Transverse colon (tissue), 4 donors: ENCODE measurements at regions not wholly inside any gene's neighbourhood (a gene's known extent, or its start where the extent isn't known, plus 50 kb on each side); places are given as distances from the start of the nearest gene placed in this dataset.

Source experiments
- DNase-seq: peaks from one replicate; pipeline ENCODE4 v3.0.0-alpha.2; 2019
- H3K27ac ChIP-seq, 4 donors: fragments of 200-600 bp; sonication (generic); 2 replicates each; pipeline ENCODE4 v1.5.1; 2016 to 2018; ENCODE audit warnings: inconsistent platforms in 4 of 4
- H3K27me3 ChIP-seq: fragments of 200-600 bp; sonication (generic); 2 replicates; pipeline ENCODE4 v1.5.1; 2017; ENCODE audit warnings: inconsistent platforms
- H3K36me3 ChIP-seq, 4 donors: fragments of 200-600 bp; sonication (generic); 2 replicates each; pipeline ENCODE4 v1.5.1; 2017 to 2019; ENCODE audit warnings: inconsistent platforms in 4 of 4
- H3K4me1 ChIP-seq, 4 donors: fragments of 200-600 bp; sonication (generic); 2 replicates each; pipeline ENCODE4 v1.5.1; 2017 to 2020; ENCODE audit warnings: inconsistent platforms in 4 of 4
- H3K4me3 ChIP-seq, 4 donors: fragments of 200-600 bp; sonication (generic); 1 replicate in 1 of 4; 2 replicates in 3 of 4; pipeline versions ENCODE4 v1.5.1 to v1.6.1; 2017 to 2019; ENCODE audit warnings: inconsistent platforms in 4 of 4
- H3K9me3 ChIP-seq, 2 donors: fragments of 200-600 bp; sonication (generic); 2 replicates each; pipeline ENCODE4 v1.5.1; 2017 to 2019; ENCODE audit warnings: inconsistent platforms in 2 of 2
- CTCF ChIP-seq, 5 experiments: fragments of 200-600 bp in 3 of 5; fragments of 450-650 bp in 2 of 5; sonication (generic) in 3 of 5; IDR thresholded peaks; 1 replicate in 2 of 5; 2 replicates in 3 of 5; pipeline ENCODE4 v1.5.1; 2016 to 2017; ENCODE audit warnings: antibody characterized with exemption in 5 of 5, inconsistent platforms in 3 of 5, mild to moderate bottlenecking in 2 of 5, moderate library complexity in 1 of 5
- EP300 ChIP-seq: sonication (generic); formaldehyde crosslinking; IDR thresholded peaks from one replicate; pipeline ENCODE4 v1.6.1; 2017; ENCODE audit warnings: antibody characterized with exemption, low read depth
- POLR2A ChIP-seq: fragments of 450-650 bp; IDR thresholded peaks from one replicate; pipeline ENCODE4 v1.6.1; 2016; ENCODE audit warnings: antibody characterized with exemption, mild to moderate bottlenecking, moderate library complexity
- POLR2AphosphoS5 ChIP-seq, 3 donors: sonication (generic); formaldehyde crosslinking; IDR thresholded peaks; one replicate each; pipeline ENCODE4 v1.6.1; 2016; ENCODE audit warnings: antibody characterized with exemption in 3 of 3
- WGBS, 2 donors: methylation state at CpG; one replicate each; pipeline ENCODE4 v1.1.5; 2018; ENCODE audit warnings: low coverage in 1 of 2; 5-methylcytosine and 5-hydroxymethylcytosine counted together
- in situ Hi-C, 4 donors: fragments of 200-750 bp; cut with MboI; loops; one replicate each; pipeline versions ENCODE4 v1.15.0 to v1.15.1; 2017; ENCODE audit warnings: low sequenced_read_pairs in 3 of 4, low pct_ligation_motif_present in 1 of 4, low pct_unique_long_range_greater_than_20kb in 1 of 4
- intact Hi-C: fragments of 100-400 bp; cut with DNase I; formaldehyde crosslinking; loops from one replicate; pipeline ENCODE4 v1.15.1; 2023; ENCODE audit warnings: low total_unique reads

GRCh38 chr7:25792586-25792985 is 359.4 kb upstream of the NFE2L3 start:
- no peak for DNase-seq
- H3K9me3 ChIP-seq, result no peaks in the 10 kb centered on the region
- TF ChIP-seq POLR2AphosphoS5 (IDR thresholded peaks at IDR 0.05) (no peak), EP300 (no peak), POLR2A (no peak), CTCF (IDR thresholded peaks at IDR 0.05) (no peak)
- H3K4me3 ChIP-seq, result no peak overlapping the region
- no peaks in the 10 kb centered on the region for H3K27me3 ChIP-seq
- H3K36me3 ChIP-seq, result no peaks in the 10 kb centered on the region
- intact Hi-C loops, result no loop called here
- H3K4me1 ChIP-seq, result peaks cover 0 to 14% (median 0%) of the 10 kb centered on the region in 4 donors
- in situ Hi-C loops, result no loop called here
- peak overlapping the region in 1 of 4 donors; percentile 77 for H3K27ac ChIP-seq
- 72 to 76% methylated on average over 8 of the region's 8 CpGs for WGBS, 2 donors

- intact Hi-C loops (no loop called here), in situ Hi-C loops (no loop called here)
- WGBS, 2 donors, result 89% methylated on average over 2 of the region's 2 CpGs; no CpG with 5 or more reads in 1 of the 2 donors
- Histone ChIP-seq H3K4me1 (peaks cover 0 to 8% (median 0%) of the 10 kb centered on the region in 4 donors), H3K4me3 (no peak overlapping the region), H3K27me3 (no peaks in the 10 kb centered on the region), H3K27ac (peak overlapping the region; percentile 48 to 74 (median 64)), H3K9me3 (no peaks in the 10 kb centered on the region), H3K36me3 (no peaks in the 10 kb centered on the region)
- no peak for DNase-seq
- TF ChIP-seq CTCF (IDR thresholded peaks at IDR 0.05) (no peak), EP300 (peak; percentile 52), POLR2AphosphoS5 (IDR thresholded peaks at IDR 0.05) (peak; percentile 57 to 76 (median 60)), POLR2A (no peak)
These were observed 356.2 kb upstream of the NFE2L3 start for GRCh38 chr7:25795824-25796235.

- WGBS, 2 donors, result 100% methylated on average over 1 of the region's 1 CpG; no CpG with 5 or more reads in 1 of the 2 donors
- no peak overlapping the region for H3K4me3 ChIP-seq
- H3K36me3 ChIP-seq, result no peaks in the 10 kb centered on the region
- peaks cover 0 to 8% (median 0%) of the 10 kb centered on the region in 4 donors for H3K4me1 ChIP-seq
- in situ Hi-C loops (no loop called here), intact Hi-C loops (no loop called here)
- DNase-seq, result no peak
- no peaks in the 10 kb centered on the region for H3K9me3 ChIP-seq
- H3K27me3 ChIP-seq, result no peaks in the 10 kb centered on the region
- TF ChIP-seq EP300, result no peak
- TF ChIP-seq CTCF (IDR thresholded peaks at IDR 0.05), result no peak
- no peak for TF ChIP-seq POLR2A
- TF ChIP-seq POLR2AphosphoS5 (IDR thresholded peaks at IDR 0.05), result no peak
- H3K27ac ChIP-seq, result no peak overlapping the region
These were observed 353.7 kb upstream of the NFE2L3 start for GRCh38 chr7:25798344-25798743.

- H3K36me3 ChIP-seq, result no peaks in the 10 kb centered on the region
- no peak for TF ChIP-seq POLR2AphosphoS5 (IDR thresholded peaks at IDR 0.05)
- no peak for TF ChIP-seq CTCF (IDR thresholded peaks at IDR 0.05)
- TF ChIP-seq EP300, result no peak
- no peak for TF ChIP-seq POLR2A
- DNase-seq, result no peak
- H3K4me3 ChIP-seq, result no peak overlapping the region
- H3K4me1 ChIP-seq, result peaks cover 0 to 7% (median 3%) of the 10 kb centered on the region in 4 donors
- 90 to 100% methylated on average over 2 to 3 of the region's 3 CpGs for WGBS, 2 donors
- in situ Hi-C loops (no loop called here), intact Hi-C loops (no loop called here)
- H3K27ac ChIP-seq, result peak overlapping the region in 1 of 4 donors; percentile 59
- no peaks in the 10 kb centered on the region for H3K9me3 ChIP-seq
- no peaks in the 10 kb centered on the region for H3K27me3 ChIP-seq
These were observed 350.8 kb upstream of the NFE2L3 start for GRCh38 chr7:25801214-25801613.
